H1 (cell line): ENCODE measurements at regions not wholly inside any gene's neighbourhood (a gene's known extent, or its start where the extent isn't known, plus 50 kb on each side); places are given as distances from the start of the nearest gene placed in this dataset.

Experiments
- CTCF ChIA-PET: fragments of 300-600 bp; sonication (Branson Sonifier 250); formaldehyde crosslinking; loops from one replicate; lab custom pipeline; 2021; ENCODE audit not compliant: partially characterized antibody; lab: Charles Lee
- POLR2A ChIA-PET: fragments of 300-600 bp; sonication (Branson Sonifier 250); formaldehyde crosslinking; loops from one replicate; lab custom pipeline; 2021; ENCODE audit warnings: inconsistent platforms; ENCODE audit not compliant: partially characterized antibody; lab: Charles Lee
- DNase-seq, 2 experiments: peaks; one replicate each; pipeline versions ENCODE4 v3.0.0 to v3.0.0-alpha.2; 2010 to 2022; ENCODE audit warnings: low spot score in 2 of 2, low read depth in 1 of 2, mixed read lengths in 1 of 2
- FAIRE-seq: peaks from 2 replicates; lab custom pipeline; 2011; peaks lifted over from hg19 to GRCh38; lab: Jason Lieb, UNC
- H2AFZ ChIP-seq: 2 replicates; pipeline ENCODE4 v1.8.1; 2012; ENCODE audit warnings: low read length, inconsistent platforms
- H2AK5ac ChIP-seq: 2 replicates; pipeline ENCODE4 v1.6.1; 2013; ENCODE audit warnings: low read depth, low read length
- H2BK120ac ChIP-seq: replicated peaks from 2 replicates; pipeline ENCODE3; 2013; ENCODE audit warnings: low read depth, low read length, inconsistent platforms
- H2BK12ac ChIP-seq: 2 replicates; pipeline ENCODE4 v1.6.1; 2013; ENCODE audit warnings: low read depth, low read length
- H2BK15ac ChIP-seq: 2 replicates; pipeline ENCODE4 v1.6.1; 2013; ENCODE audit warnings: low read length
- H2BK20ac ChIP-seq: 2 replicates; pipeline ENCODE4 v1.6.1; 2013; ENCODE audit warnings: low read length
- H2BK5ac ChIP-seq: 2 replicates; pipeline ENCODE4 v1.6.1; 2013; ENCODE audit warnings: low read depth, low read length
- H3K14ac ChIP-seq: 2 replicates; pipeline ENCODE4 v1.6.1; 2013; ENCODE audit warnings: inconsistent platforms; ENCODE audit not compliant: insufficient read length
- H3K18ac ChIP-seq: 2 replicates; pipeline ENCODE4 v1.6.1; 2013; ENCODE audit warnings: low read length; ENCODE audit errors: extremely low read depth
- H3K23ac ChIP-seq: 2 replicates; pipeline ENCODE4 v1.6.1; 2013; ENCODE audit warnings: inconsistent platforms; ENCODE audit not compliant: insufficient read length
- H3K23me2 ChIP-seq: 2 replicates; pipeline ENCODE4 v1.6.1; 2013; ENCODE audit warnings: low read depth, low read length
- H3K27ac ChIP-seq: 2 replicates; pipeline ENCODE4 v1.6.1; 2011; ENCODE audit warnings: low read depth, low read length, inconsistent platforms
- H3K27me3 ChIP-seq, 4 experiments: replicated peaks in 1 of 4; 1 replicate in 1 of 4; 2 replicates in 3 of 4; pipeline versions ENCODE4 v1.6.1 to v1.8.1; 2011 to 2013; ENCODE audit warnings: low read length in 3 of 4, mild to moderate bottlenecking in 3 of 4, inconsistent platforms in 2 of 4, mixed read lengths in 2 of 4, moderate library complexity in 1 of 4; ENCODE audit not compliant: control insufficient read depth in 3 of 4, insufficient read depth in 3 of 4; ENCODE audit errors: extremely low read depth in 1 of 4
- H3K36me3 ChIP-seq, 4 experiments: 2 replicates each; pipeline versions ENCODE4 v1.6.1 to v1.8.1; 2011 to 2013; ENCODE audit warnings: mild to moderate bottlenecking in 4 of 4, low read length in 3 of 4, moderate library complexity in 2 of 4, control low read depth in 1 of 4, inconsistent platforms in 1 of 4; ENCODE audit not compliant: insufficient read depth in 4 of 4, control insufficient read depth in 2 of 4
- H3K4ac ChIP-seq: replicated peaks from 2 replicates; pipeline ENCODE3; 2013; ENCODE audit warnings: low read length, low read depth, mixed read lengths, inconsistent platforms; ENCODE audit not compliant: insufficient read length
- H3K4me1 ChIP-seq, 4 experiments: replicated peaks in 1 of 4; 1 replicate in 1 of 4; 2 replicates in 3 of 4; pipeline versions ENCODE4 v1.6.1 to v1.8.1; 2011 to 2013; ENCODE audit warnings: low read length in 3 of 4, inconsistent platforms in 2 of 4, mixed read lengths in 1 of 4; ENCODE audit not compliant: insufficient read depth in 4 of 4, control insufficient read depth in 3 of 4
- H3K4me2 ChIP-seq, 2 experiments: 2 replicates each; pipeline versions ENCODE4 v1.6.1 to v1.8.1; 2011 to 2013; ENCODE audit warnings: low read depth in 2 of 2, low read length in 2 of 2, control low read depth in 1 of 2, inconsistent platforms in 1 of 2, mild to moderate bottlenecking in 1 of 2; ENCODE audit not compliant: insufficient read depth in 1 of 2
- H3K4me3 ChIP-seq, 4 experiments: fragments of 200-600, 300-600 bp in 1 of 4; sonication (generic), shearing (Covaris generic), sonication (Bioruptor Twin) in 1 of 4; 2 replicates each; pipeline versions ENCODE4 v1.5.1 to v1.8.1; 2011 to 2016; ENCODE audit warnings: low read length in 4 of 4, low read depth in 3 of 4, control low read depth in 2 of 4, inconsistent platforms in 2 of 4, mild to moderate bottlenecking in 2 of 4, mixed read lengths in 1 of 4, moderate library complexity in 1 of 4; ENCODE audit not compliant: insufficient read depth in 2 of 4; ENCODE audit errors: extremely low read depth in 1 of 4
- H3K56ac ChIP-seq: replicated peaks from 2 replicates; pipeline ENCODE3; 2013; ENCODE audit warnings: low read depth, mild to moderate bottlenecking, mixed read lengths, low read length, inconsistent platforms; ENCODE audit not compliant: insufficient read length
- H3K79me1 ChIP-seq: 2 replicates; pipeline ENCODE4 v1.6.1; 2013; ENCODE audit warnings: low read depth, low read length, control low read depth
- H3K79me2 ChIP-seq, 2 experiments: 2 replicates each; pipeline versions ENCODE4 v1.6.1 to v1.8.1; 2012 to 2013; ENCODE audit warnings: low read length in 2 of 2, mild to moderate bottlenecking in 2 of 2, inconsistent platforms in 1 of 2; ENCODE audit not compliant: insufficient read depth in 2 of 2, control insufficient read depth in 1 of 2
- H3K9ac ChIP-seq, 4 experiments: replicated peaks in 1 of 4; 1 replicate in 1 of 4; 2 replicates in 3 of 4; pipeline versions ENCODE4 v1.6.1 to v1.8.1; 2011 to 2013; ENCODE audit warnings: low read depth in 3 of 4, low read length in 3 of 4, control low read depth in 2 of 4, mild to moderate bottlenecking in 2 of 4, moderate library complexity in 2 of 4, inconsistent platforms in 1 of 4; ENCODE audit errors: extremely low read depth in 1 of 4
- H3K9me3 ChIP-seq, 2 experiments: 2 replicates each; pipeline versions ENCODE4 v1.6.1 to v1.8.1; 2012 to 2013; ENCODE audit warnings: mild to moderate bottlenecking in 2 of 2, moderate library complexity in 2 of 2, control low read depth in 1 of 2, inconsistent platforms in 1 of 2, low read depth in 1 of 2, low read length in 1 of 2, mixed read lengths in 1 of 2; ENCODE audit not compliant: insufficient read depth in 2 of 2
- H4K20me1 ChIP-seq, 2 experiments: replicated peaks in 1 of 2; 2 replicates each; pipeline versions ENCODE3 to v1.8.1; 2011 to 2013; ENCODE audit warnings: inconsistent platforms in 2 of 2, low read length in 2 of 2, mild to moderate bottlenecking in 1 of 2; ENCODE audit not compliant: insufficient read depth in 2 of 2, control insufficient read depth in 1 of 2
- H4K5ac ChIP-seq: 2 replicates; pipeline ENCODE4 v1.6.1; 2013; ENCODE audit warnings: low read length, low read depth, mixed read lengths, inconsistent platforms; ENCODE audit not compliant: insufficient read length
- H4K8ac ChIP-seq: 2 replicates; pipeline ENCODE4 v1.8.0; 2013; ENCODE audit warnings: mild to moderate bottlenecking, moderate library complexity, low read length, inconsistent platforms; ENCODE audit not compliant: insufficient read depth; ENCODE audit errors: extremely low read depth
- H4K91ac ChIP-seq: replicated peaks from 2 replicates; pipeline ENCODE3; 2013; ENCODE audit warnings: low read length, mixed read lengths, inconsistent platforms; ENCODE audit not compliant: insufficient read length
- ASH2L ChIP-seq: fragments of 200-600, 300-600 bp; sonication (generic); IDR thresholded peaks from one replicate; pipeline ENCODE4 v1.7.1; 2017; ENCODE audit warnings: low read length
- BRCA1 ChIP-seq: IDR thresholded peaks from 2 replicates; pipeline ENCODE4 v1.6.1; 2012; ENCODE audit warnings: low read depth, low read length, improper control_type of control experiment
- KDM4A ChIP-seq: IDR thresholded peaks from one replicate; pipeline ENCODE4 v1.7.1; 2012; ENCODE audit warnings: low read depth, mild to moderate bottlenecking, moderate library complexity, low read length, inconsistent platforms; ENCODE audit not compliant: severe bottlenecking
- POU5F1 ChIP-seq: IDR thresholded peaks from 2 replicates; pipeline ENCODE4 v1.6.1; 2011; ENCODE audit warnings: low read depth, mild to moderate bottlenecking, low read length, moderate library complexity
- RXRA ChIP-seq: IDR thresholded peaks from 2 replicates; pipeline ENCODE4 v1.6.1; 2011; ENCODE audit warnings: low read depth, mild to moderate bottlenecking, low read length, moderate library complexity; ENCODE audit not compliant: insufficient read depth
- WGBS, 2 experiments: shearing (Covaris generic) in 1 of 2; methylation state at CpG; one replicate each; pipeline versions ENCODE4 v1.1.6 to v1.1.7; 2013 to 2015; ENCODE audit warnings: low lambda C conversion rate in 2 of 2, mixed read lengths in 2 of 2, inconsistent platforms in 1 of 2, low coverage in 1 of 2, missing lambda C conversion rate in 1 of 2; ENCODE audit not compliant: insufficient replicate concordance in 2 of 2, insufficient coverage in 1 of 2, insufficient read length in 1 of 2; ENCODE audit errors: extremely low coverage in 1 of 2, missing lambda C conversion rate in 1 of 2; 5-methylcytosine and 5-hydroxymethylcytosine counted together
- TF ChIP-seq, protein P1 (sequence below): IDR thresholded peaks from 2 replicates; pipeline ENCODE4 v1.6.1; 2012; ENCODE audit warnings: inconsistent platforms

DNA sequence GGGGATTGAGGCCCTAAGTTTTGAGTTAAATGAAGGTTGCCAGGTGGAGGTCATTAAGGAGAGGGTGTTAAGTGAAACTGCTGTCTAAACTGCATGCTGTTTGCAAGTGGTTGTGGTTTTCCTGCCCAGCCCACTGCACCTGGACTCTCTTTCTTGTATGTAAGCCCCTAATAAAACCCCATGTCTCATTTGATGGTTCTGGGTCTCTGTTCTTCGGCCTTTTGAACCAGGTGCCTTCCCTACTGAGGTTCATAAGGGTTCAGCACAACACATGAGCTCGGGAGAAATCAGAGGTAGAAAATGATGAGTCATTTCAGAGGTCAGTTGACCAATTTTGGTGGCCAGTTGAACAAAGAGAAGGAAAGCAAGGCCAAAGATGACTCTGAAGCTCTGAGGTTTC lies 382.5 kb downstream of the RPS29 start:
- 90% methylated on average over 2 of the region's 2 CpGs; no CpG with 5 or more reads in 1 of the 2 experiments for whole genome bisulfite sequencing, 2 experiments
- Histone ChIP-seq H4K5ac (no peak overlapping the region), H3K56ac (no peak overlapping the region), H2BK5ac (no peak overlapping the region), H3K23ac (no peak overlapping the region), H3K4ac (no peak overlapping the region), H2BK120ac (no peak overlapping the region), H2AK5ac (no peak overlapping the region), H3K9me3 (no peaks in the 10 kb centered on the region), H3K27me3 (no peaks in the 10 kb centered on the region), H3K4me3 (no peak overlapping the region), H3K36me3 (no peaks in the 10 kb centered on the region), H3K9ac (no peak overlapping the region), H3K18ac (no peak overlapping the region), H4K20me1 (no peaks in the 10 kb centered on the region), H3K27ac (no peak overlapping the region), H3K14ac (no peak overlapping the region), H3K79me2 (no peaks in the 10 kb centered on the region), H3K4me2 (no peak overlapping the region), H2BK20ac (no peak overlapping the region), H2BK12ac (no peak overlapping the region), H3K23me2 (no peaks in the 10 kb centered on the region), H3K79me1 (no peaks in the 10 kb centered on the region), H2BK15ac (no peak overlapping the region), H4K8ac (no peak overlapping the region), H3K4me1 (no peaks in the 10 kb centered on the region), H2AFZ (no peak overlapping the region), H4K91ac (no peak overlapping the region)
- no peak for DNase-seq
- no peak for FAIRE-seq
- ChIA-PET CTCF (no interaction called here), POLR2A (no interaction called here)
- TF ChIP-seq KDM4A = no peak
- no peak for TF ChIP-seq RXRA
- TF ChIP-seq, protein P1, sequence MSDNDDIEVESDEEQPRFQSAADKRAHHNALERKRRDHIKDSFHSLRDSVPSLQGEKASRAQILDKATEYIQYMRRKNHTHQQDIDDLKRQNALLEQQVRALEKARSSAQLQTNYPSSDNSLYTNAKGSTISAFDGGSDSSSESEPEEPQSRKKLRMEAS = no peak
- no peak for TF ChIP-seq BRCA1
- TF ChIP-seq POU5F1 = no peak
- TF ChIP-seq ASH2L = no peak
